Epithelial cell of esophagus (primary cell): ENCODE measurements at regions not wholly inside any gene's neighbourhood (a gene's known extent, or its start where the extent isn't known, plus 50 kb on each side); places are given as distances from the start of the nearest gene placed in this dataset.

Experiments used
- DNase-seq: peaks from one replicate; pipeline ENCODE4 v3.0.0; 2010; ENCODE audit warnings: low read depth
- H3K4me3 ChIP-seq: 2 replicates; pipeline ENCODE4 v1.5.1; 2011; ENCODE audit warnings: mild to moderate bottlenecking, low read length, control low read depth
- TF ChIP-seq, protein P1 (sequence below): IDR thresholded peaks from 2 replicates; pipeline ENCODE4 v1.5.1; 2011; ENCODE audit warnings: low read depth, mild to moderate bottlenecking, low read length, control low read depth, inconsistent platforms; ENCODE audit not compliant: insufficient read depth; ENCODE audit errors: missing control alignments

DNA sequence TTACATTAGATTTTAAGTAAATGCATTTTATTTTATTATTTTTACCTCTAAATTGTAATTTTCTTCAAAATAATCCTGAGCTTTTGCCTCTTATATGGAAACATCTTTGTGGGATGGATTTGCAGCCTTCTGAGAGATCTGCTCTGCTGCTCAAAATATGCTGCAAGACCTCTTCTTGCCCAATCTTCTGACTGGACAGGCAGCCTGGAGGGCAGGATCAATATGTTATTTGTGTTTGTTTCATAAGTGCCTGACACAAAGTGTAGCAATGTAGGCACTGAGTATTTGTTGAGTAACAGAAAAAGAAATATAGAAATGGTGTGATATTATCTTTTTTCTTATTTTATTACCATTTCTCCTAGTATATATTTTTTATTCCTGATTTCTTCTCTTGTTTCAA, 1106.9 kb downstream of the TMTC2 start:
- peak; percentile 70 for DNase-seq
- TF ChIP-seq, protein P1, sequence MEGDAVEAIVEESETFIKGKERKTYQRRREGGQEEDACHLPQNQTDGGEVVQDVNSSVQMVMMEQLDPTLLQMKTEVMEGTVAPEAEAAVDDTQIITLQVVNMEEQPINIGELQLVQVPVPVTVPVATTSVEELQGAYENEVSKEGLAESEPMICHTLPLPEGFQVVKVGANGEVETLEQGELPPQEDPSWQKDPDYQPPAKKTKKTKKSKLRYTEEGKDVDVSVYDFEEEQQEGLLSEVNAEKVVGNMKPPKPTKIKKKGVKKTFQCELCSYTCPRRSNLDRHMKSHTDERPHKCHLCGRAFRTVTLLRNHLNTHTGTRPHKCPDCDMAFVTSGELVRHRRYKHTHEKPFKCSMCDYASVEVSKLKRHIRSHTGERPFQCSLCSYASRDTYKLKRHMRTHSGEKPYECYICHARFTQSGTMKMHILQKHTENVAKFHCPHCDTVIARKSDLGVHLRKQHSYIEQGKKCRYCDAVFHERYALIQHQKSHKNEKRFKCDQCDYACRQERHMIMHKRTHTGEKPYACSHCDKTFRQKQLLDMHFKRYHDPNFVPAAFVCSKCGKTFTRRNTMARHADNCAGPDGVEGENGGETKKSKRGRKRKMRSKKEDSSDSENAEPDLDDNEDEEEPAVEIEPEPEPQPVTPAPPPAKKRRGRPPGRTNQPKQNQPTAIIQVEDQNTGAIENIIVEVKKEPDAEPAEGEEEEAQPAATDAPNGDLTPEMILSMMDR: no peak

DNA sequence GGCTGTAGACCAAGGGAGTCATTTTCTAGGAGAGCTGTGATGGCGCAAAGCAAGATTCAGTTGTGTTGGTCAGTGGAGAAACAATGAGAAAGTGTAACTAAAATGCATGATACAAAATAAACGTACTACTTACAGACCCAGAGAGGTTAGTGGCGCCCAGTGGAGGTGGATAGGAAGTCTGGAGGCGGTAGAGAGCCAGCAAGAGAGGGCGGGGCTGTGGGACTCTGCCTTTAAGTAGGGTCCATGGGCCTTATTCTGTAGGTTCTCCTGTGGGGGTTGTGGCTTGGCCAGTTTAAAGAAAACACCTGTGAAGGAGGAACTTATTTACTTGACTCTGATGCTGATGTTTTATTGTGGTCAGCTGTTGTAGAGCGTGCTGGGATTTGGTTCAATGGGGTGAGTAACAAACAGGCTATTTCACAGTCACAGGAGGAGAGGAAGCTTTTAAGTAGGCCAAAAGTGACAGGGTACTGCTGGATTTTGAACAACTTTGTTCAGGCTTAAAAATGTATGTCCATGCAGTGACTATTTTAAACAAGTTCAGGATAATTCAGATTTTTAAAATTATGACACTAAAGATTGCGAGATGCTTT, 1097.7 kb downstream of the TMTC2 start:
- TF ChIP-seq, protein P1: no peak

More for the DNA sequence above, 1106.9 kb downstream of the TMTC2 start:
- no peak overlapping the region for H3K4me3 ChIP-seq

DNA sequence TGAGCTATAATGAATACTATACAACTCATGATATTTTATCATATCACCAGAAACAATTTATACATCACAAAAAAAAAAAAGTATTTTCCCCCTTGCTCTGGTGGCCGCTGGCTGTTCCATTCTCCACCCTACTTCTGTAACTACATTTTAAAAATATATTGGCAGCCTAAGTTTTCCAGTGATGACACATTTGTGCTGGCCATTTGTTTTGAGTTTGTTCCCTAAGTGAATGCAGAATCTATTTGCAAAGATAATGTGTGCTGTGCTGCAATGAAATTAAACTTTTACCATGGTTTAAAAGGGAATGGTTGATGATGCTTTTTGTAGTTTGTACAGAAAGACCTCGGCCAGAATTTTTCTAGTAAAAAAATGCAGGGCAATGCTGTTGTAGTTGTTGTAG, 1092.8 kb downstream of the TMTC2 start:
- DNase-seq: no peak
- no peak overlapping the region for H3K4me3 ChIP-seq
- TF ChIP-seq, protein P1: no peak

More for the DNA sequence above, 1097.7 kb downstream of the TMTC2 start:
- DNase-seq: peak; percentile 25
- H3K4me3 ChIP-seq: no peak overlapping the region

DNA sequence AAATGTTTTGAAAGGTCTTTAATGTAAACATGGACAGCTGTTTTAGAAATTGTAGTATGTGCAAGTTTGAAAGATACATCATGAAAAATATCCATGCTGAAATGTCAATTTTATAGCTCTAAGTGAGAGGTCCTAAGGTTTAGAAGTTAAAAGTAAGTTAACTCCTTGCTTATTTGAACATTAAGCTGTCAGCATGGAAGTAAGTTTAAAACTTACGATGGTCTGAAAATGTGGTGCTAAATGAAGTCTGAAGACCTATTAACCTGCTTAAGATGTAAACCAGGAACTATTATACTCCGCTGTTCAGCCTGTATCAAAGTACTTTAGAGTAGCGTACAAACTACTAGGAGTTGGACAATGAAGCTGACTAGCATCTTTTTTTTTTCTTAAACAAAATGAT, 1082.4 kb downstream of the TMTC2 start:
- no peak overlapping the region for H3K4me3 ChIP-seq
- DNase-seq: no peak
- TF ChIP-seq, protein P1: no peak

DNA sequence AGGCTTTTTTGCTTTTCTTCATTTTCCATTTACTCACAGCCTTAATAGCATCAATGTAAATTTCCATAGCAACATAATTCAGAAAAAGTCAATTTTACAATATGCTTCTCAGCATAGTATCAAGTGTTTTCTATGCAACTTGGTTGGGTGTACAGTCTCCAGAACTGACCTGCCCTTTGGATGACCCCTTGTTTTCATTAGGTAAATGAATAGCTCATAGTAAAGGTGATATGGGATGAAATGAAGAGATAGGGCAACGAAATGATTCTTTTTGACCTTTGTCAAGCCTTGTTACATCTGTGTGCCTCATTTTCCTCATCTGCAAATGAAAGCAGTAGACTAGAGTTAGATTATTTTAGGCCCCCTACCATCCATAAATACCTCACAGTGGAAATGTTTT, 1081.0 kb downstream of the TMTC2 start:
- no peak for DNase-seq
- H3K4me3 ChIP-seq: no peak overlapping the region
- TF ChIP-seq, protein P1: no peak

DNA sequence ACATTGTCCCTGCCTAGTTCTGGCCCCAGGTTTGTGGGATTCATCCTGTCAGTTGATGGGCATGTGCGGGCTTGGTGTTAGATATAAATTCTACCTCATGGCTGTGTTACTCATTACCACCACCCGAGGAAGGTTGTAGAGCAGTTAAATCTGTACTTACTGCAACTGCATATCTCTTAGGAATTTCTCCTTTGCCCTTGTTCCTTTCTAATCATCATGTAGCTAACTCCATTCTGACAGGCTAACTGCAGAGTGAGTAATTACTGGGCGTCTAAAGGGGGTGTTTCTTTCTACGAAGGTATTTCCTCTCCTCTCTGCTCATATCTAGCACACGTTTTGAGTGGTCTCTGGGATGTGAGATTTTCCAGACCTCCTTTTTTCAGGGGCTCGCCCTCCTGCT, 1076.7 kb downstream of the TMTC2 start:
- TF ChIP-seq, protein P1: no peak
- peak; percentile 90 for DNase-seq
- no peak overlapping the region for H3K4me3 ChIP-seq

DNA sequence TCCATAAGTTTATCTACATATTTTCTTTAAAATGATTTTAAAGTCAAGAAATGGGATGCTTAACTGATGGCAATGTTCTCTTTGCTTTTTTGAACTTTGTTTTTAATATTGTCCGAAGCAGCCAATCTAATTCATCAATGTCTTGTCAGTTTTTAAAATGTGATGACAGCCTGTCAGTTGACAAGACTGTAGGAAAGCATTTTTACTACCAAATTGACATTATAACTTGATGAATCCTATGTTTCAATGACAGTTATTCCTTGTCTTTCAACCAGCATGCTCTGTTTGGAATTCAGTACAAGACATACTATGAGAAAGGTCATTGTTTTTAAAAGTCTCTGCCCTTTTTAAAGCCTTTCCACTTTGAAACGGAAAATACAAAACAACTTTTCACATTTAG, 1073.2 kb downstream of the TMTC2 start:
- H3K4me3 ChIP-seq: no peak overlapping the region
- TF ChIP-seq, protein P1: no peak
- no peak for DNase-seq
